ENCODE measurements at regions not wholly inside any gene's neighbourhood (a gene's known extent, or its start where the extent isn't known, plus 50 kb on each side); places are given as distances from the start of the nearest gene placed in this dataset.

DNA sequence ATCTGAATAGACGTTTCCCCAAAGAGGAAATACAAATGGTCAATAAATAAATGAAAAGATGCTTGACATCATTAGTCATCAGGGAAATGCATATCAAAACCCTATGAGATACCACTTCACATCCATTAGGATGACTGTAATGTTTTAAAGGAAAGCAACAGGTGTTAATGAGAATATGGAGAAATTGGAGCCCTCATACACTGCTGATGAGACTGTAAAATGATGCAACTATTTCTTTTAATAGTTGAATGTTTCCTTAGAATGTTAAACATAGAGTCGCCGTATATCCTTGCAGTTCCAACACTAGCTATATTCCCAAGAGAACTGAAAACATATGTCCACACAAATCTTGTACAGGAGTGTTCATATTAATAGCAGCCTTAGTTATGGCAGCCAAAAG lies 133.2 kb downstream of the SLC38A4 start:
- no peak for TF ChIP-seq POLR2A (IDR thresholded peaks at IDR 0.05; ENCODE audit: low read depth, low read length)
- no peak for TF ChIP-seq TAF1 (IDR thresholded peaks at IDR 0.05; ENCODE audit: low read depth, low read length)
- TF ChIP-seq POLR2AphosphoS5 (IDR thresholded peaks at IDR 0.05; ENCODE audit: low read depth, low read length) = no peak

All from GM12891 (cell line).